Calu3 (cell line): ENCODE measurements at regions not wholly inside any gene's neighbourhood (a gene's known extent, or its start where the extent isn't known, plus 50 kb on each side); places are given as distances from the start of the nearest gene placed in this dataset.
"Not testable (repeated sequence)": the region's sequence is repeated elsewhere in the genome, so short reads cannot be mapped to it uniquely, and the experiment has no call there.

Source experiments
- BruUV-seq: library from RNA; stranded (reverse); fragments of 400-500 nt; replicated peaks from 2 replicates; lab custom pipeline; 2021; lab: Mats Ljungman, UMichigan
- CTCF ChIA-PET: fragments of 300-600 bp; sonication (Branson Sonifier 250); formaldehyde crosslinking; loops from one replicate; lab custom pipeline; 2022; ENCODE audit warnings: antibody characterized with exemption; lab: Charles Lee
- DNase-seq: peaks from one replicate; pipeline ENCODE4 v3.0.0; 2022
- H3K27ac Mint-ChIP-seq: one replicate; pipeline ENCODE4 v1.8.0; 2022; ENCODE audit warnings: mixed read lengths; ENCODE audit not compliant: unreplicated experiment
- H3K27me3 Mint-ChIP-seq: one replicate; pipeline ENCODE4 v1.8.0; 2022; ENCODE audit warnings: mixed read lengths; ENCODE audit not compliant: unreplicated experiment
- H3K36me3 Mint-ChIP-seq: one replicate; pipeline ENCODE4 v1.8.0; 2022; ENCODE audit warnings: mild to moderate bottlenecking, moderate library complexity, mixed read lengths; ENCODE audit not compliant: insufficient read depth, unreplicated experiment
- H3K4me1 Mint-ChIP-seq: one replicate; pipeline ENCODE4 v1.8.0; 2022; ENCODE audit warnings: mild to moderate bottlenecking, low read depth, mixed read lengths; ENCODE audit not compliant: unreplicated experiment
- H3K4me3 Mint-ChIP-seq: one replicate; pipeline ENCODE4 v1.8.0; 2022; ENCODE audit warnings: mild to moderate bottlenecking, low read depth, moderate library complexity, mixed read lengths; ENCODE audit not compliant: unreplicated experiment
- H3K9me3 Mint-ChIP-seq: one replicate; pipeline ENCODE4 v1.8.0; 2022; ENCODE audit warnings: low read depth, mixed read lengths; ENCODE audit not compliant: unreplicated experiment
- intact Hi-C: fragments of 100-400 bp; cut with micrococcal nuclease; formaldehyde crosslinking; loops from one replicate; pipeline ENCODE4 v1.10.0; 2022; ENCODE audit not compliant: unreplicated experiment
- TF ChIP-seq, protein P1 (sequence below): fragments of 200-600 bp; IDR thresholded peaks from one replicate; pipeline ENCODE4 v1.8.0; 2022; ENCODE audit warnings: antibody characterized with exemption; ENCODE audit not compliant: unreplicated experiment

DNA sequence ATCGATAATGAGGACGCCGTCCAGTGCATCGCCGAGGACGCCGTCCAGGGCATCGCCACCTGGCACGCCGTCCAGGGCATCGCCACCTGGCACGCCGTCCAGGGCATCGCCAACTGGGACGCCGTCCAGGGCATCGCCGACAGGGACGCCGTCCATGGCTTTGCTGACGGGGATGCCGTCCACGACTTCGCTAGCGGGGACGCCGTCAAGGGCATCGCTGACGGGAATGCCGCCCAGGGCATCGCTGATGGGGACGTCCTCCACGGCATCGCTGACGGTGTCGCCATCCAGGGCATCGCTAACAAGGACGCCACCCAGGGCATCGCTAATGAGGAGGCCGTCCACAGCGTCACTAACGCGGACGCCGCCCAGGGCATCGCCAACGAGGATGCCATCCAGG lies 946.5 kb downstream of the TUBA3C start:
- no peaks in the 10 kb centered on the region for H3K4me1 Mint-ChIP-seq
- H3K36me3 Mint-ChIP-seq = no peaks in the 10 kb centered on the region
- no peaks in the 10 kb centered on the region for H3K27me3 Mint-ChIP-seq
- no TSS peak for BruUV-seq
- intact Hi-C loops = no loop called here
- TF ChIP-seq, protein P1, sequence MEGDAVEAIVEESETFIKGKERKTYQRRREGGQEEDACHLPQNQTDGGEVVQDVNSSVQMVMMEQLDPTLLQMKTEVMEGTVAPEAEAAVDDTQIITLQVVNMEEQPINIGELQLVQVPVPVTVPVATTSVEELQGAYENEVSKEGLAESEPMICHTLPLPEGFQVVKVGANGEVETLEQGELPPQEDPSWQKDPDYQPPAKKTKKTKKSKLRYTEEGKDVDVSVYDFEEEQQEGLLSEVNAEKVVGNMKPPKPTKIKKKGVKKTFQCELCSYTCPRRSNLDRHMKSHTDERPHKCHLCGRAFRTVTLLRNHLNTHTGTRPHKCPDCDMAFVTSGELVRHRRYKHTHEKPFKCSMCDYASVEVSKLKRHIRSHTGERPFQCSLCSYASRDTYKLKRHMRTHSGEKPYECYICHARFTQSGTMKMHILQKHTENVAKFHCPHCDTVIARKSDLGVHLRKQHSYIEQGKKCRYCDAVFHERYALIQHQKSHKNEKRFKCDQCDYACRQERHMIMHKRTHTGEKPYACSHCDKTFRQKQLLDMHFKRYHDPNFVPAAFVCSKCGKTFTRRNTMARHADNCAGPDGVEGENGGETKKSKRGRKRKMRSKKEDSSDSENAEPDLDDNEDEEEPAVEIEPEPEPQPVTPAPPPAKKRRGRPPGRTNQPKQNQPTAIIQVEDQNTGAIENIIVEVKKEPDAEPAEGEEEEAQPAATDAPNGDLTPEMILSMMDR = no peak
- no peak overlapping the region for H3K27ac Mint-ChIP-seq
- no peaks in the 10 kb centered on the region for H3K9me3 Mint-ChIP-seq
- CTCF ChIA-PET = no interaction called here
- no peak for DNase-seq
- H3K4me3 Mint-ChIP-seq = no peak overlapping the region

DNA sequence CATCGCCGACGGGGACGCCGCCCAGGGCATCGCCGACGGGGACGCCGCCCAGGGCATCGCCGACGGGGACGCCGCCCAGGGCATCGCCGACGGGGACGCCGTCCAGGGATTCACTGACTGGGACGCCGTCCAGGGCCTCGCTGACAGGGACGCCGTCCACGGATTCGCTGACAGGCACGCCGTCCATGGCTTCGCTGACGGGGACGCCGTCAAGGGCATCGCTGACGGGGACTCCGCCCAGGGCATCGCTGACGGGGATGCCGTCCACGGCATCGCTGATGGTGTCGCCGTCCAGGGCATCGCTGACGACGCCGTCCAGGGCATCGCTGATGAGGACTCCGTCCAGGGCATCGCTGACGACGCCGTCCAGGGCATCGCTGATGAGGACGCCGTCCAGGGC lies 947.2 kb downstream of the TUBA3C start:
- H3K4me1 Mint-ChIP-seq, CTCF ChIA-PET, H3K27ac Mint-ChIP-seq, intact Hi-C loops, BruUV-seq, H3K27me3 Mint-ChIP-seq, H3K36me3 Mint-ChIP-seq, H3K9me3 Mint-ChIP-seq, DNase-seq, H3K4me3 Mint-ChIP-seq: not testable (repeated sequence)

DNA sequence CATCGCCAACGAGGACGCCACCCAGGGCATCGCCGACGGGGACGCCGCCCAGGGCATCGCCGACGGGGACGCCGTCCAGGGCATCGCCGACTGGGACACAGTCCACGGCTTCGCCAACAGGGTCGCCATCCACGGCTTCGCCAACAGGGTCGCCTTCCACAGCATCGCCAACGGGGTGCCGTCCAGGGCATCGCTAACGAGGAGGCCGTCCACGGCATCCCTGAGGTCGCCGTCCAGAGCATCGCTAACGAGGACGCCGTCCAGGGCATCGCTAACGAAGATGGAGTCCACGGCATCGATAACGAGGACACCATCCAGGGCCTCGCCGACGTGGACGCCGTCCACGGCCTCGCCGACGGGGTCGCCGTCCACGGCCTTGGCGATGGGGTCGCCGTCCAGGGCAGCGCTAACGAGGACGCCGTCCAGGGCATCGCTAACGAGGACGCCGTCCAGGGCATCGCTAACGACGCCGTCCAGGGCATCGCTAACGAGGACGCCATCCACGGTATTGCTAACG lies 947.8 kb downstream of the TUBA3C start:
- CTCF ChIA-PET = no interaction called here
- intact Hi-C loops = no loop called here
- no TSS peak for BruUV-seq
- no peaks in the 10 kb centered on the region for H3K4me1 Mint-ChIP-seq
- no peak overlapping the region for H3K4me3 Mint-ChIP-seq
- no peak for DNase-seq
- H3K27me3 Mint-ChIP-seq = no peaks in the 10 kb centered on the region
- no peak overlapping the region for H3K27ac Mint-ChIP-seq
- TF ChIP-seq, protein P1 = no peak
- H3K9me3 Mint-ChIP-seq = no peaks in the 10 kb centered on the region
- H3K36me3 Mint-ChIP-seq = no peaks in the 10 kb centered on the region

DNA sequence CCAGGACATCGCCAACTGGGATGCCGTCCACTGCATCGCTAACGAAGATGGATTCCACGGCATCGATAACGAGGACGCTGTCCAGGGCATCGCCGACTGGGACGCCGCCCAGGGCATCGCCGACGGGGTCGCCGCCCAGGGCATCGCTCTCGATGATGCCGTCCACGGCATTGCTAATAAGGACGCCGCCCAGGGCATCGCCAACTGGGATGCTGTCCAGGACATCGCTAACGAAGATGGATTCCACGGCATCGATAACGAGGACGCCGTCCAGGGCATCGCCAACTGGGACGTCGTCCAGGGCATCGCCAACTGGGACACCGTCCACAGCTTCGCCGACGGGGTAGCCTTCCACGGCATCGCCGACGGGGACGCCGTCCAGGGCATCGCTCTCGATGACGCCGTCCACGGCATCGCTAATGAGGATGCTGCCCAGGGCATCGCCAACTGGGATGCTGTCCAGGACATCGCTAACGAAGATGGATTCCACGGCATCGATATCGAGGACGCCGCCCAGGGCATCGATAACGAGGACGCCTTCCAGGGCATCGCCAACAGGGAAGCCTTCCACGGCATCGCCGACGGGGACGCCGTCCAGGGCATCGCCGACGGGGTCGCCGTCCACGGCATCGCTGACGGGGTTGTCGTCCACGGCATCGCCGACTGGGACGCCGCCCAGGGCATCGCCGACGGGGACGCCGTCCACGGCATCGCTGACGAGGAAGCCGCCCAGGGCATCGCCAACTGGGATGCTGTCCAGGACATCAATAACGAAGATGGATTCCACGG lies 948.4 kb downstream of the TUBA3C start:
- intact Hi-C loops = no loop called here
- no peaks in the 10 kb centered on the region for H3K9me3 Mint-ChIP-seq
- no TSS peak for BruUV-seq

More for the DNA sequence above, 948.4 kb downstream of the TUBA3C start:
- CTCF ChIA-PET = no interaction called here
- H3K4me1 Mint-ChIP-seq = no peaks in the 10 kb centered on the region
- no peaks in the 10 kb centered on the region for H3K27me3 Mint-ChIP-seq
- no peak overlapping the region for H3K27ac Mint-ChIP-seq
- no peaks in the 10 kb centered on the region for H3K36me3 Mint-ChIP-seq
- H3K4me3 Mint-ChIP-seq = no peak overlapping the region
- DNase-seq = no peak
- TF ChIP-seq, protein P1 = no peak
